ENCODE measurements at regions not wholly inside any gene's neighbourhood (a gene's known extent, or its start where the extent isn't known, plus 50 kb on each side); places are given as distances from the start of the nearest gene placed in this dataset.

- H3K9me3 ChIP-seq: no peaks in the 10 kb centered on the region
- H3K4me1 ChIP-seq: no peaks in the 10 kb centered on the region
- no peak overlapping the region for H3K4me3 ChIP-seq
- no peaks in the 10 kb centered on the region for H3K27me3 ChIP-seq
- no peaks in the 10 kb centered on the region for H3K36me3 ChIP-seq
- no peak overlapping the region for H3K27ac ChIP-seq
- no peak for DNase-seq
- no peak for TF ChIP-seq POLR2A (IDR thresholded peaks at IDR 0.05)
- TF ChIP-seq, protein P1, sequence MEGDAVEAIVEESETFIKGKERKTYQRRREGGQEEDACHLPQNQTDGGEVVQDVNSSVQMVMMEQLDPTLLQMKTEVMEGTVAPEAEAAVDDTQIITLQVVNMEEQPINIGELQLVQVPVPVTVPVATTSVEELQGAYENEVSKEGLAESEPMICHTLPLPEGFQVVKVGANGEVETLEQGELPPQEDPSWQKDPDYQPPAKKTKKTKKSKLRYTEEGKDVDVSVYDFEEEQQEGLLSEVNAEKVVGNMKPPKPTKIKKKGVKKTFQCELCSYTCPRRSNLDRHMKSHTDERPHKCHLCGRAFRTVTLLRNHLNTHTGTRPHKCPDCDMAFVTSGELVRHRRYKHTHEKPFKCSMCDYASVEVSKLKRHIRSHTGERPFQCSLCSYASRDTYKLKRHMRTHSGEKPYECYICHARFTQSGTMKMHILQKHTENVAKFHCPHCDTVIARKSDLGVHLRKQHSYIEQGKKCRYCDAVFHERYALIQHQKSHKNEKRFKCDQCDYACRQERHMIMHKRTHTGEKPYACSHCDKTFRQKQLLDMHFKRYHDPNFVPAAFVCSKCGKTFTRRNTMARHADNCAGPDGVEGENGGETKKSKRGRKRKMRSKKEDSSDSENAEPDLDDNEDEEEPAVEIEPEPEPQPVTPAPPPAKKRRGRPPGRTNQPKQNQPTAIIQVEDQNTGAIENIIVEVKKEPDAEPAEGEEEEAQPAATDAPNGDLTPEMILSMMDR (IDR thresholded peaks at IDR 0.05): no peak
Observed at GRCh38 chr11:43119275-43119970, 192.4 kb upstream of the API5 start.

DNA sequence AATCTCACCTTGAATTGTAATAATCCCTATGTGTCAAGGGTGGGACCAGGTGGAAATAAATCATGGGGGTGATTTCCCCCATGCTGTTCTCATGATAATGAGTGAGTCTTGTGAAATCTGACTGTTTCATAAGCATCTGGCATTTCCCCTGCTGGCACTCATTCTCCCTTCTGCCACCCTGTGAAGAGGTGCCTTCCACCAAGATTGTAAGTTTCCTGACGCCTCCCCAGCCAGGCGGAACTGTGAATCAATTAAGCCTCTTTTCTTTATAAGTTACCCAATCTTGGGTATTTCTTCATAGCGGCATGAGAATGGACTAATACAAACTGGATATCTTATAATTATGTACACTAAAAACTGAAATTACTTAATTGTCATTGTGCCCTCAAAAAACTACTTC, 189.2 kb upstream of the API5 start:
- Histone ChIP-seq H3K36me3 (no peaks in the 10 kb centered on the region), H3K27ac (no peak overlapping the region), H3K9me3 (no peaks in the 10 kb centered on the region), H3K4me1 (no peaks in the 10 kb centered on the region), H3K27me3 (no peaks in the 10 kb centered on the region), H3K4me3 (no peak overlapping the region)
- no peak for DNase-seq
- no peak for TF ChIP-seq POLR2A (IDR thresholded peaks at IDR 0.05)
- TF ChIP-seq, protein P1 (IDR thresholded peaks at IDR 0.05): no peak

- DNase-seq: no peak
- Histone ChIP-seq H3K27me3 (no peaks in the 10 kb centered on the region), H3K9me3 (no peaks in the 10 kb centered on the region), H3K4me3 (no peak overlapping the region), H3K27ac (no peak overlapping the region), H3K4me1 (no peaks in the 10 kb centered on the region), H3K36me3 (no peaks in the 10 kb centered on the region)
- TF ChIP-seq POLR2A (IDR thresholded peaks at IDR 0.05): no peak
- TF ChIP-seq, protein P1 (IDR thresholded peaks at IDR 0.05): no peak
Observed at GRCh38 chr11:43123443-43123842, 188.4 kb upstream of the API5 start.

DNA sequence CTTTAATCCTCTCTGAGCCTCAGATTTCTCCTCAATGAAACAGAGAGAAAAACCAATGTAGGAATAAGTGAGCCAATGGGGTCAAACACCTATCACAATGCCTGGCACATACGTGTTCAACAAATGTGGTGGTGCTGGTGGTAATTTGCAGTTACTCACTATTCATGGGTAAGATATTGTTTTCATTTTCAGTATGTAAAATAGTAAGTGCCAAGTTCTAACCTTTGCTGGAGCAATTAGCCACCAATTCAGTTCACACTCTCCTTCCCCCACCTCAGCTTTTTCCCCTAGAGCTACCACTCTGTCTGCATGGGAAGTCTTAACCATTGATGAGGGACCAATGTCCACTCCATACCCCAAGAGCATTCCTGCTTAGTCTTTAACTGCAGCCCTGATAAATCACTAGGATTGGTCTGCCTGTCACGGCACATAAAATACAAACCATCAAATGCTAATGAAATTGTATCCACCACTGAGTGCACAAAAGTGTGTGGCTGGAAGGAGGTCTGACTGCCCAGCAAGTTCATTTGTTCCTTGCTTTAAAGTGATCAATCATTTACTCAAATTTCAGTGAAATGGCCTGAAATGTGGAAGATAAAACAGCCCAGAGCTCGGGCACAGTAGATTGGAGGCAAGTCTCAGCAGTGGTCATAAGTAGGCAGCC, 187.4 kb upstream of the API5 start:
- no peak overlapping the region for H3K4me3 ChIP-seq
- H3K36me3 ChIP-seq: no peaks in the 10 kb centered on the region
- H3K27me3 ChIP-seq: no peaks in the 10 kb centered on the region
- no peak for DNase-seq
- no peaks in the 10 kb centered on the region for H3K4me1 ChIP-seq
- H3K9me3 ChIP-seq: no peaks in the 10 kb centered on the region
- H3K27ac ChIP-seq: no peak overlapping the region
- TF ChIP-seq, protein P1 (IDR thresholded peaks at IDR 0.05): no peak

DNA sequence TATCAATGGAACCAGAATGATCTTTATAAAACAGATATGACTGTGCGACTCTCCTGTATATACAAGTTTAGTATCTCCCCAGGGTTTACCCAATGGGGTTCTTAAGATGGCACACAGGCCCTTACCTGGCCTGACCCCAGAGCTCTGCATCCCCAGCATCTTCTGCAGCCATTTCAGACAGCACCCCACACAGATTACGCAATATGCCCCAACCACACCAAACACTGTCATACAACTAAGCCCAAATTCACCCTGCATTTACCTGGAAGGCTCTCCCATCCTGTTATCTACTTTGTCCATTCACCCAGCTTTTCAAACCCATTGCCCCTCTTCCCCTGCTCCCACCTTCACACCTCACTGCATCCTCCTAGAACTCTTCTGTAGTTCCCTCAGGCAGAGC, 182.5 kb upstream of the API5 start:
- Histone ChIP-seq H3K9me3 (no peaks in the 10 kb centered on the region), H3K4me1 (no peaks in the 10 kb centered on the region), H3K27ac (no peak overlapping the region), H3K27me3 (no peaks in the 10 kb centered on the region), H3K36me3 (no peaks in the 10 kb centered on the region), H3K4me3 (no peak overlapping the region)
- no peak for DNase-seq
- TF ChIP-seq, protein P1 (IDR thresholded peaks at IDR 0.05): no peak
- TF ChIP-seq POLR2A (IDR thresholded peaks at IDR 0.05): no peak

Measured in Peyer's patch (tissue), 4 donors.